Activated naive CD8-positive, alpha-beta T cell treated with anti-CD3 and anti-CD28 coated beads, Interleukin-2, amount 10 ng/mL, durations not matched to agents 7 days and 5 days (primary cell): ENCODE measurements at regions not wholly inside any gene's neighbourhood (a gene's known extent, or its start where the extent isn't known, plus 50 kb on each side); places are given as distances from the start of the nearest gene placed in this dataset.

Source experiments
- ATAC-seq: fragments of 150-1000 bp; cut with Tn5 transposase; one replicate; pipeline ENCODE4 v1.10.0; 2021; ENCODE audit warnings: low read depth, moderate library complexity
- POLR2A ChIA-PET: fragments of 350-600 bp; sonication (Branson Sonifier 250); formaldehyde crosslinking; loops from one replicate; lab custom pipeline; 2021; ENCODE audit warnings: antibody characterized with exemption; lab: Charles Lee
- DNase-seq: peaks from one replicate; pipeline ENCODE4 v3.0.0; 2021
- H3K27ac Mint-ChIP-seq: one replicate; pipeline ENCODE4 v1.8.0; 2022; ENCODE audit warnings: mild to moderate bottlenecking, mixed read lengths
- H3K27me3 Mint-ChIP-seq: one replicate; pipeline ENCODE4 v1.8.0; 2022; ENCODE audit warnings: mild to moderate bottlenecking, moderate library complexity, mixed read lengths
- H3K36me3 Mint-ChIP-seq: one replicate; pipeline ENCODE4 v1.8.0; 2021; ENCODE audit warnings: mild to moderate bottlenecking, mixed read lengths
- H3K4me1 Mint-ChIP-seq: one replicate; pipeline ENCODE4 v1.8.0; 2021; ENCODE audit warnings: mixed read lengths
- H3K4me3 Mint-ChIP-seq: one replicate; pipeline ENCODE4 v1.8.0; 2022; ENCODE audit warnings: mild to moderate bottlenecking, moderate library complexity, mixed read lengths
- H3K9me3 Mint-ChIP-seq: one replicate; pipeline ENCODE4 v1.8.0; 2021; ENCODE audit warnings: mixed read lengths

DNA sequence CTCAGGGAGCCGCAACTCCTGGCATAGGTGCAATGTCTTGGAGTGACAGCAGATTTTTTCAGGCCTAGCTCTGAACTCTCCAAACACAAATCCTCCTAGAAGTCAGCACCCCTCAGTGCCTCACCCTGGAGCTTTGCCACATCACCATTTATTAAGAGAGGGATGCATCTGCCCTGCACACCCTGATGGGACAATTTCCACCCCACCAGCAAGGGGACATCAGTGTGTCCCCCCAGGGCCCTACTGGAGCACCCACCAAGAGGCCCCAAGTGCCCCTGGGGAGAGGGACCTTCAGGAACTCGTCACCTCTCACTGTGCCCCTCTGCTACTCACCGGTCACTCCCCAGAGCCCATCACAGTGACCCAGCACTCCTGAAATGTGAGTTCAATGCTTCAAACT is 144.7 kb downstream of the NDUFA10 start:
- no peak overlapping the region for H3K4me3 Mint-ChIP-seq
- H3K27ac Mint-ChIP-seq = no peak overlapping the region
- H3K36me3 Mint-ChIP-seq = peaks cover 5% of the 10 kb centered on the region
- no peak for ATAC-seq
- POLR2A ChIA-PET = no interaction called here
- peaks cover 13% of the 10 kb centered on the region for H3K27me3 Mint-ChIP-seq
- no peak for DNase-seq
- H3K9me3 Mint-ChIP-seq = peaks cover 4% of the 10 kb centered on the region
- peaks cover 2% of the 10 kb centered on the region for H3K4me1 Mint-ChIP-seq

DNA sequence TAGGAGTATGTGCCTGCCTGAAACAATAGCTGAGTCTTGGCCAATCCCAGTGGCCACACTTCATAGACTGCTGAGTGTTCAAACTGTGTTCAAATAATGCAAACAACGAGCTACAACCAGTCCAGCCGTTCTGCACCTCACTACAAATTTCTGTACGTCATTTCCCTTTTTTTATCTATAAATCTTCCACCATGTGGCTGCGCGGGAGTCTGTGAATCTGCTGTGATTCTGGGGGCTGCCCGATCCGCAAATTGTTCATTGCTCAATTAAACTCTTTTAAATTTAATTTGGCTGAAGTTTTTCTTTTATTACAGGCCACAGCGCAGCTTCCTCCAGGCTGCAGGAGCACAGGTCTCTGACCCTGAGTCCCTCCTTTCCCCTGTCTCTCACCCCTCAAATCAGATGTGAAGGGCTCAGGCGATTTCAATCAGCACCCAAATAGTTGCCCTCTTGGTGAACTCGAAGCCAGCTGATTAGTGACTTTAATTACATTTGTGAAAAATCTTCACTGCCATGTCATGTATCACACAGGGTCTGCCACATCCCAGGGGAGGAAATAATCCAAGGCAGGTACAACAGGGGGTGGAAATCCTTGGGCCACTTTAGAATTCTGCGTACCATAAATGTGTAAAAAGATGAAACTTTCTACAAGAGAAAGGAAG is 145.6 kb downstream of the NDUFA10 start:
- H3K9me3 Mint-ChIP-seq = peaks cover under 1% of the 10 kb centered on the region
- H3K4me3 Mint-ChIP-seq = no peak overlapping the region
- POLR2A ChIA-PET = no interaction called here
- no peak overlapping the region for H3K27ac Mint-ChIP-seq
- ATAC-seq = no peak
- peaks cover 9% of the 10 kb centered on the region for H3K27me3 Mint-ChIP-seq
- no peak for DNase-seq
- H3K4me1 Mint-ChIP-seq = peaks cover 2% of the 10 kb centered on the region
- H3K36me3 Mint-ChIP-seq = no peaks in the 10 kb centered on the region

DNA sequence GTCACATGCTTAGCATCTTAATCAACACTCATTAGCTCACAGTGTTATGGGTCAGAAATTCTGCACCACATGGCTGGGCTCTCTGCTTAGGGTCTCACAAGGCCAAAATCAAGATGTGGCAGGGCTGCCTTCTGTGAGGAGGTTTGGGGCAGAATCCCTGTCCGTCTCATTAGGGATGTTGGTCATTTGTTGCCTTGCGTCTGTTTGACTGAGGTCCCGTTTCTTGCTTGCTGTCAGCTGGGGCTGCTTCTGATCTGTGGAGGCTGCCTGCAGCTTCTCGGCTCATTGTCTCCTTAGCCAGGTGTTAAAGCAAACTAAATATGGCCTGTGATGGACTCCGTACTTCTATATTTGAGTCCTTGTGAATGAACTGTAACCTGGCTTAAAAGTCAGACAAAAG is 146.5 kb downstream of the NDUFA10 start:
- H3K9me3 Mint-ChIP-seq = no peaks in the 10 kb centered on the region
- peaks cover 9% of the 10 kb centered on the region for H3K27me3 Mint-ChIP-seq
- H3K27ac Mint-ChIP-seq = no peak overlapping the region
- POLR2A ChIA-PET = no interaction called here
- H3K36me3 Mint-ChIP-seq = no peaks in the 10 kb centered on the region
- no peak overlapping the region for H3K4me3 Mint-ChIP-seq
- no peak for DNase-seq
- H3K4me1 Mint-ChIP-seq = peaks cover 2% of the 10 kb centered on the region
- no peak for ATAC-seq

DNA sequence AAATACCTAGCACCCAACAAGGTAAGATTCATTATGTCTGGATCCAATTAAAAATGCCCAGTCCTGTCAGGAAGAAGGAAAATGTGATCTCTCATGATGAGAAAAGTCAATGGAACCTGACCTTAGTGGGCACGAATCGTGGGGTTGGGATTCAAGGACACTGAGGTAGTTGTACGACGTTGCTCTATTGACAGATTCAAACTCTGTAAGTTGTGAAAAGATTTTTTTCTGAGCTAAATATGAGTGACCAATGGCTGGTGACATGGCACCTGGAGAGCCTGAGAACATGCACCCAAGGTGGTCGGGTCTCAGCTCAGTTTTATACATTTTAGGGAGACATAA is 148.2 kb downstream of the NDUFA10 start:
- DNase-seq (no peak), ATAC-seq (no peak)
- Mint-ChIP-seq H3K36me3 (no peaks in the 10 kb centered on the region), H3K27ac (no peak overlapping the region), H3K4me1 (no peaks in the 10 kb centered on the region), H3K9me3 (no peaks in the 10 kb centered on the region), H3K27me3 (peaks cover 9% of the 10 kb centered on the region), H3K4me3 (no peak overlapping the region)
- POLR2A ChIA-PET = no interaction called here

DNA sequence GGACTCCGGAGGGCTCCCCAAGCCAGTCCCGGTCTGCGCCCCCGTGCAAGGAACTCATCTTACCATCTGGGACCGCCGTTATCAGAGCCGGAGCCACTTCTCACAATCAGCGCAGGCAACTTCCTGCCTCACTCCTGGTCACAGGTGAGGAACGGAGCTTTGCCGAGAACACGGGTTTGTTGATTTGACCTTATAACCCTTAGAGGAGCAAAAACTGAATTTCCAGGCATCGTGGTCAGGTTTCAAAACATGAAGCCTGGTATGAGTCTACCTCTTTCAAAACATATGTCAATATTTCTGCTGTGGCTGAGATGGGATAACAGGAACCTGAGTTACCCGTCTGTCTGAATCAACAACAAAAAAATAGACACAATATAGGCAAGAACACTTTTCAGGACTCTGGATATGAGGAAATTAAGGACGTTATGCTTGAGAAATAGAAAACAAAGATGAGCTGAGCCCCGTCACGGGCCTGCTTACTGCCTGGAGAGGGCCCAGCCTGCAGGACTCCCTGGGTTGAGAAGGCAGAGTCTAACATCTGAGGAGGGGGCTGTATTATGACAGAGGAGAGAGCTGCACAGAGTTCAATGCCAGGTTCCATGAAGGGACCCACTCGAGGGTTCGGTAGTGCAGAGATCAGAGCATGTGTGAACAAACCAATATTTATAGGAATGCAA is 148.7 kb downstream of the NDUFA10 start:
- Mint-ChIP-seq H3K27me3 (peaks cover 6% of the 10 kb centered on the region), H3K27ac (no peak overlapping the region), H3K36me3 (no peaks in the 10 kb centered on the region), H3K9me3 (no peaks in the 10 kb centered on the region), H3K4me1 (no peaks in the 10 kb centered on the region), H3K4me3 (no peak overlapping the region)
- POLR2A ChIA-PET = no interaction called here
- ATAC-seq (no peak), DNase-seq (no peak)

DNA sequence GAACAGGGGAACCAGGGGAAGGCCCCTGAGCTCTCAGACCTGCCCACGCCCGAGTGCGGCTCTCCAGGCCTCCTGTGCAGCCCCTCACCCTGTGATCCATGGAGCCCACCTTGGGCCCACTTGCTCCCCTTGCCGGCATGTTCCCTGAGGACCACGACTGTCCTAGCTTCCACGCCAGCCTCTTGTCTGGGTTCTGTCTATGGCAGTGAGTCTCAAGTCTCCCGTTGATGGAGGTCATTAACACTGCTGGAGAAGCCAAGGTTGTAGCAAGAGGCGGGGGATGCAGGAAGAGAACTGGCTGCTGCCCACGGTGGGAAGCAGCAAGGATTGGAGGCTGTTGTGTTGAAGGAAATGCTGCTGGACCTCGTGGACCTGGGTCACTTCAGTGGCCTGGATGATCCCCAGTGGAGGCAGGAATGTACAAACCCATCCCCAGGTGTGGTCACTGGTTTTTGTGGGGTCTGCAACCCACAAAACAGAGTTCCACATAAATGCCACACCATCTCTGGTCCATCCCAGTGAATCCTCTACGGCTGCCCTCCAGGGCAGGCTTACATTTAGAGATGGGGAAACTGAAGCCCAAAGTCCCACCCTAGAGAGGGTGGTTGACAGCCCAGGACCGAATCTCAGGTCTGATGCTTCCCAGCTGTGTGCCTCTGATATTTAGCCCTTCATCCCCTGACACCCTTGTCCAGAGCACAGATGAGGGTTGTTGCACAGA is 150.3 kb downstream of the NDUFA10 start:
- Mint-ChIP-seq H3K36me3 (no peaks in the 10 kb centered on the region), H3K9me3 (no peaks in the 10 kb centered on the region), H3K4me3 (no peak overlapping the region), H3K4me1 (no peaks in the 10 kb centered on the region), H3K27ac (no peak overlapping the region), H3K27me3 (peaks cover 5% of the 10 kb centered on the region)
- DNase-seq (no peak), ATAC-seq (no peak)
- POLR2A ChIA-PET = no interaction called here

DNA sequence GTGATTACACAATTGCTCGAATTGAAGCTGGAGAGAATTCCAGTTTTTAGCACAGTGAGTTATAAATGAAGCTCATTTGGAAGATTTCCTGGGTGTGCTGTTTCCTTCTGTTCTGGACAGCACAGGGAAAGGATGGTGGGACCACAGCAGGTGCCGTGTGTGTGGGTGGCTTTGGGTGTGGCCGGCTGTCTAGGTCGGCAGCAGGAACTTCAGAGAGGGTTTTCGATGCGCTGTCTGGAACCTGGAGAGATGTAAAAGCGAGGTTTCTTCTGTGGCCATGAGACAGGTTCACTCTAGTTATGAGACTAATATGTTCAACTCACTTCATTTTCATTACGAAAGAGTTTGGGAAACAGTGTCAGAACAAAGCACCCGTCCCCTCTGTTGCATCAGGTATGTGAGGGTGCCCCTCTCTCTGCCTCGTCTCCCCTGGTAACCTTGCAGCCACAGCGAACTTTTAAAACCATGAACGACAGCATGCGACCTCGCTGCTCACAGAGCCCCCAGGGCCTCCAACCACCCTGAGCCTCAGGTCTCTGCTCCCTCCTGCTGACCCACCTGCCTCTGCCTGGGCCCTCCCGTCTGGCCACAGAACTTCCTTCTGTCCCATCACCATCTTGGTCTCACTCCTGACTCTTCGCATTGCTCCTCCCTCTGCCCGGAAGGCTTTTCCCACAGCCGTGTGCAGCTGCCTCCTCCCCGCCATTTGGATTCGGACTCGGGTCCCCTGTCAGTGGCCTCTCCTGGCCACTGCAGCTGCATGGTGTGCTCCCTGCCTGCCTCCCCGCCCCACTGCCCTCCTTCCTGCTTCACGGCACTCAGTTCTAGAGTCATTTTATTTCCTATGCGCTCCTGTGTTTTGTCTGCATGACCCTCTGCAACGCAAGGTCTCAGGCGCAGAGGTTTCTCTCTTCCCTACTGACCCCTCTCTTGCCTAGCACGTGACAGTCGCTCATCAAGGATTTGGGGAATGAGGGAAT is 151.2 kb downstream of the NDUFA10 start:
- H3K9me3 Mint-ChIP-seq = no peaks in the 10 kb centered on the region
- peaks cover 1% of the 10 kb centered on the region for H3K27me3 Mint-ChIP-seq
- no peak for DNase-seq
- H3K36me3 Mint-ChIP-seq = no peaks in the 10 kb centered on the region
- ATAC-seq = no peak
- no peak overlapping the region for H3K4me3 Mint-ChIP-seq
- POLR2A ChIA-PET = no interaction called here
- H3K27ac Mint-ChIP-seq = no peak overlapping the region
- no peaks in the 10 kb centered on the region for H3K4me1 Mint-ChIP-seq

DNA sequence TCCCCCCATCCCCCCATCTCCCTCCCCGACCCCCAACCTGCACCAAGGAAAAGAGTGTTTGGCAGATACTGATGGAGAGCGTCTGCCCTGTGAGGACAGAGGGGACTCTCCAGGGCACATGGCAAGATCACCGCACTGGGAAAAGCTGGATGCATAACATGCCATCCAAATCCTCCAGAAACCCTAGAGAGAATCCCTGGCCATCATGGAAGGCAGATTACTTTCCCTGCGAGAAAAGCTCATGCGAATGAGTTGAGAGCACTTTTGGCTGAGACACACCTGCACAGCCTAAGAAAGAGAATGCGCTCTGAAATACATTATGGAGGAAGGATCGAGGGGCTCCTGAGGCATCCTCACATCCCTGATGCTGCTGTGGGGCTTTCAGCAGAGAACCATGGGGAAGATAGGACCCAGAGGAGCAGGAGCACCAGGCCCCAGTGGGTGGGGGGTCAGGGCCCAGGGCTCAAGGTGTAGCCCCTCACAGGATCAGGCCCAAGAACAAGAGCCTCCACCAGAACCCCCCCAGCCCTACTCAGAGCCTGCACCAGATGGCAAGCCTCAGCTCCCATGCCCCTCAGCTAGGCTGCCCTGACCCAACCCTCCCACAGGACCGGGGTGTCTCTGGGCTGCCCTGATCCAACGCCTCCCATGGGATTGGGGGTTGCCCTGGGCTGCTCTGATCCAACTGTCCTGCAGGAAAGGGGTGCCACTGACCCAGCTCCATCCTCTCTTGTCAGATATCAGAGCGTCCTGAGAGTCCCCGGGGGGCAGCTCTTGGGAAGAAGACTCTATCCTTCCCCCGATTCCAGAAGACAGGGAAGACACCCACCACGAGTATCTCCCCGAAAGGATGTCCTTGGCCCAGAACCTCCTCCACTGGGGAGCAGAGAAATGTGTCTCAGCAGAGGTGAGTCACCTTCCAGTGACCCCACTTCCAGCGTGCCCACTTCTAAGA is 153.4 kb downstream of the NDUFA10 start:
- POLR2A ChIA-PET = no interaction called here
- Mint-ChIP-seq H3K36me3 (no peaks in the 10 kb centered on the region), H3K4me3 (no peak overlapping the region), H3K27ac (no peak overlapping the region), H3K4me1 (no peaks in the 10 kb centered on the region), H3K27me3 (no peaks in the 10 kb centered on the region), H3K9me3 (no peaks in the 10 kb centered on the region)
- ATAC-seq = no peak
- no peak for DNase-seq

DNA sequence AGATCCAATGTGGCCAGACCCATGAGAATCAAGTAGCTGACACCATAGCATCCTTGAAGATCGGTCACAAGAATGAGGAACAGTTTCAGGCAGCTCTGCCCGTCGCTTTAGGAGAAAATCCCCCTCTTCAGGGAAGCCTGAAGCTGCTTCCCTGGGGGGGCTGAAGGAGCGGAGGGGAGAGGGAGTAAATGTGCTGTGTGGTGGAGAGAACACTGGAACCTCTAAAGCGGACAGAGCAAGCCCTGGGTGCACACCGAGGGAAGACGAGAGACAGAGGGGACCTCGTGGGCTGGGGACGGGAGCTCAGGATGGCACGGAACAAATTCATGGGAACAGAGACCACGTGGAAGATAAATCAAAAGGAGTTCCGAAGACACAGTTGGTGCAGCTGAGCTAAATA is 154.3 kb downstream of the NDUFA10 start:
- DNase-seq (no peak), ATAC-seq (no peak)
- H3K4me1 Mint-ChIP-seq = no peaks in the 10 kb centered on the region
- POLR2A ChIA-PET = no interaction called here
- no peak overlapping the region for H3K4me3 Mint-ChIP-seq
- H3K27ac Mint-ChIP-seq = no peak overlapping the region
- H3K36me3 Mint-ChIP-seq = no peaks in the 10 kb centered on the region
- no peaks in the 10 kb centered on the region for H3K27me3 Mint-ChIP-seq
- H3K9me3 Mint-ChIP-seq = no peaks in the 10 kb centered on the region

DNA sequence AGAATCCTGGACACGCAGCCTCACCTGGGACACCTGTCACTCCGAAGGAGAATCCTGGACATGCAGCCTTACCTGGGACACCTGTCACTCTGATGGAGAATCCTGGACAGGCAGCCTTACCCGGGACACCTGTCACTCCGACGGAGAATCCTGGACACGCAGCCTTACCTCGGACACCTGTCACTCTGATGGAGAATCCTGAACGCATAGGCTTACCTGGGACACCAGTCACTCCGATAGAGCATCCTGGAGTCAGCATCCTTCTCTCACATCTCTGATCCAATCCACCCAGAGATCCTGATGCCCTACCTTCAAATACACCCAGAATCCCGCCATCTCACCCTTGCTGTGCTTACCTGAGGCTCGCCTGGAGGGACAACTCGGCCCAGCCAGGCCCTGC is 154.9 kb downstream of the NDUFA10 start:
- H3K9me3 Mint-ChIP-seq = no peaks in the 10 kb centered on the region
- POLR2A ChIA-PET = no interaction called here
- no peak for DNase-seq
- no peak for ATAC-seq
- no peaks in the 10 kb centered on the region for H3K27me3 Mint-ChIP-seq
- H3K27ac Mint-ChIP-seq = no peak overlapping the region
- H3K4me3 Mint-ChIP-seq = no peak overlapping the region
- no peaks in the 10 kb centered on the region for H3K36me3 Mint-ChIP-seq
- no peaks in the 10 kb centered on the region for H3K4me1 Mint-ChIP-seq

DNA sequence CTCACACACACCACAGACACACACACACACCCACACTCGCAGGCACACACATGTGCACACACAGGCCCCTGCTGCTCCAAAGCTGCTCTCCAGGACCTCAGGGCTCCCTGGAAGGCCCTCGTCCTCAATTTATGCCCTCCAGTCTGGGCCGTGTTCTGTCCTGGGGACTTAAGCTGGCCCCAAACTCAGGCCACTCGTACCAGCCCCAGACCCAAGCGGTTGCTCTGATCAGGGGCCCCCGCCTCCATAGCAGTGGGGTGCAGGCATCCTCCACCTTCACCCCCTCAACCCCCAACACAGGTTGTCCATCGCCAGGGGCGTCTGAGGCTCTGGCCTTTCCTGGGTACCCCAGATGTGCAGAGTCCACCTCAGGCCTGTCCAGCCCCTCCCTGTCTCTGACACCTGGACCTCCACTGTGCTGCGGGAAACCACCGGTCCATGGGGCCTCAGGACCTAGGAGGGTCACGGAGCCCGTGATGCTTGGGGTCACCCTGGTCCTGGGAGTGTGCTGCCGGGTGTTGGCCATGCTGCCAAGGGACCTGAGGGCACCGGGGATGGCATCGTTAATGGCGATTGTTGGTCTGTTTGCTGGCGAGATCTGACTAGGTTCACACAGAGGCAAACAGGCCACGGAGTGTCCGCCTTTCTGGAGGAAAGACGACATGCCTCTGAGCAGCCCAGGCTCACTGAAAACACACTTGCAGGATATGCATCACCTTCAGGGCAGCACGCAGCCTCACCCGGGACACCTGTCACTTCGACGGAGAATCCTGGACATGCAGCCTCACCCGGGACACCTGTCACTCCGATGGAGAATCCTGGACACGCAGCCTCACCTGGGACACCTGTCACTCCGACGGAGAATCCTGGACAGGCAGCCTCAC is 155.6 kb downstream of the NDUFA10 start:
- Mint-ChIP-seq H3K36me3 (no peaks in the 10 kb centered on the region), H3K27me3 (no peaks in the 10 kb centered on the region), H3K9me3 (no peaks in the 10 kb centered on the region), H3K27ac (no peak overlapping the region), H3K4me1 (no peaks in the 10 kb centered on the region), H3K4me3 (no peak overlapping the region)
- no peak for DNase-seq
- POLR2A ChIA-PET = no interaction called here
- no peak for ATAC-seq
